GM23248 (cell line): ENCODE measurements at regions not wholly inside any gene's neighbourhood (a gene's known extent, or its start where the extent isn't known, plus 50 kb on each side); places are given as distances from the start of the nearest gene placed in this dataset.

Source experiments
- DNase-seq: peaks from one replicate; pipeline ENCODE4 v3.0.0-alpha.2; 2015
- H2AFZ ChIP-seq: fragments of 200-600 bp; sonication (generic); 2 replicates; pipeline ENCODE4 v1.6.1; 2016; ENCODE audit warnings: antibody characterized with exemption
- H3F3A ChIP-seq: fragments of 200-600 bp; sonication (generic); 2 replicates; pipeline ENCODE4 v1.6.1; 2016; ENCODE audit warnings: mild to moderate bottlenecking, antibody characterized with exemption, mixed run types; ENCODE audit not compliant: insufficient read depth
- H3K27ac ChIP-seq: fragments of 200-600 bp; sonication (generic); 2 replicates; pipeline ENCODE4 v1.5.1; 2016; ENCODE audit warnings: mild to moderate bottlenecking
- H3K27me3 ChIP-seq: fragments of 200-600 bp; sonication (generic); replicated peaks from 2 replicates; pipeline ENCODE4 v1.6.1; 2016; ENCODE audit warnings: mild to moderate bottlenecking; ENCODE audit not compliant: insufficient read depth
- H3K36me3 ChIP-seq: fragments of 200-600 bp; sonication (generic); 2 replicates; pipeline ENCODE4 v1.6.1; 2016; ENCODE audit warnings: low read depth, mild to moderate bottlenecking
- H3K4me1 ChIP-seq: fragments of 200-600 bp; sonication (generic); 2 replicates; pipeline ENCODE4 v1.6.1; 2016; ENCODE audit warnings: mild to moderate bottlenecking; ENCODE audit not compliant: insufficient read depth
- H3K4me2 ChIP-seq: fragments of 200-600 bp; sonication (generic); one replicate; pipeline ENCODE4 v1.6.1; 2016; ENCODE audit warnings: mild to moderate bottlenecking; ENCODE audit not compliant: unreplicated experiment
- H3K4me3 ChIP-seq: fragments of 200-600 bp; sonication (generic); 2 replicates; pipeline ENCODE4 v1.5.1; 2016; ENCODE audit warnings: mild to moderate bottlenecking
- H3K79me2 ChIP-seq: fragments of 200-600 bp; sonication (generic); 2 replicates; pipeline ENCODE4 v1.6.1; 2016; ENCODE audit warnings: mild to moderate bottlenecking; ENCODE audit not compliant: insufficient read depth
- H3K9ac ChIP-seq: fragments of 200-600 bp; sonication (generic); 2 replicates; pipeline ENCODE4 v1.6.1; 2016; ENCODE audit warnings: mild to moderate bottlenecking
- H3K9me2 ChIP-seq: fragments of 200-600 bp; sonication (generic); 2 replicates; pipeline ENCODE4 v1.6.1; 2016; ENCODE audit warnings: mixed run types, mild to moderate bottlenecking, moderate library complexity; ENCODE audit not compliant: insufficient read depth
- H3K9me3 ChIP-seq: fragments of 200-600 bp; sonication (generic); one replicate; pipeline ENCODE4 v1.6.1; 2017; ENCODE audit warnings: low read depth
- H4K20me1 ChIP-seq: fragments of 200-600 bp; sonication (generic); 2 replicates; pipeline ENCODE4 v1.6.0; 2016; ENCODE audit not compliant: insufficient read depth
- EZH2 ChIP-seq: fragments of 200-600 bp; sonication (generic); IDR thresholded peaks from 2 replicates; pipeline ENCODE4 v1.6.1; 2018; ENCODE audit warnings: antibody characterized with exemption, mild to moderate bottlenecking; ENCODE audit not compliant: insufficient read depth, poor library complexity, severe bottlenecking
- EZH2phosphoT487 ChIP-seq: fragments of 200-600 bp; sonication (generic); IDR thresholded peaks from 2 replicates; pipeline ENCODE4 v1.6.1; 2018; ENCODE audit warnings: antibody characterized with exemption, moderate library complexity, mild to moderate bottlenecking, low read depth; ENCODE audit not compliant: insufficient read depth
- WGBS, 2 experiments: methylation state at CpG; one replicate each; pipeline ENCODE4 v1.1.6; 2015 to 2017; ENCODE audit warnings: low lambda C conversion rate in 2 of 2, low coverage in 1 of 2; ENCODE audit errors: missing lambda C conversion rate in 2 of 2; 5-methylcytosine and 5-hydroxymethylcytosine counted together
- in situ Hi-C: fragments of 300-500 bp; cut with MboI; formaldehyde crosslinking; loops from 2 replicates; pipeline ENCODE4 v1.15.0; 2020

DNA sequence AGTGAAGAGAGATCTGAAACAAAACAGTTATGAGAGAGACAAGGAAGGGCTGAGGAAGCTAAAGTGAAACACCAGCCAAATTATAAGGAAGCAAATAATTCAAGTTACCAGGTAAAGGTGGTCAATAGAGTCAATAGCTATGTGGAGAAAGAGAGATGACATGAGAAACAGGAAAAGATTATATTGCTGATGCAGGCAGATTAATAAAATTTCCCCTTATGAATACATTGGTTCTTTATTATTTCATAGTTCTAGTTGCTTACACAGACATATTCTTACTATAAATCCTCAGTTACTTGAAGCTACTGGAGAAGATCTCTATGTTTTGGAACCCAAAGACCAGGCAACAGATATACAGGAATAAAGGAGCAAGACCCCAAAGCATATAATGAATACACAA, 273.7 kb upstream of the CTSO start:
- no peak for TF ChIP-seq EZH2
- no peak for TF ChIP-seq EZH2phosphoT487
- Histone ChIP-seq H3K9me3 (no peaks in the 10 kb centered on the region), H3K4me2 (no peak overlapping the region), H3K79me2 (no peaks in the 10 kb centered on the region), H3K4me1 (no peaks in the 10 kb centered on the region), H3F3A (no peaks in the 10 kb centered on the region), H4K20me1 (no peaks in the 10 kb centered on the region), H2AFZ (no peak overlapping the region), H3K9ac (no peak overlapping the region), H3K27ac (no peak overlapping the region), H3K4me3 (no peak overlapping the region), H3K36me3 (no peaks in the 10 kb centered on the region), H3K27me3 (no peaks in the 10 kb centered on the region), H3K9me2 (no peaks in the 10 kb centered on the region)
- in situ Hi-C loops = no loop called here
- no peak for DNase-seq

DNA sequence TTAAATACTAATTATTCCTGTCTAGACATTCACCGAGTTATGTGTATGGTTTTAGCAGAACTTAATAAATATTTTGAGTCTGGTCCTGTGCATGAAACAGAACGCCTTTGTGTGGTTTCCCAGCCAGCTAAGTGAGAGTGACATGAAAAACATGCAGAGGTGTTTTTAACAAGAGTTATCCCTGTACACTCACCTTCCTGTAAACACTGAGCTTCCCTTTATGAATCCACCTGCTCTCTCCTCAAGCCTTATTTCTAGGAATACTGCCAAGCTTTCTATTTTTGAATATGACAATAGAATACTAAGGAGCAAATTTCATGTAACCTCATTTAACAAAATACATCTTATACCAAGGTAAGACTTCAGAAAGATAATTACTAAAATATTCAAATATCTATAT, 270.3 kb upstream of the CTSO start:
- Histone ChIP-seq H3F3A (no peaks in the 10 kb centered on the region), H4K20me1 (no peaks in the 10 kb centered on the region), H3K4me1 (no peaks in the 10 kb centered on the region), H3K9me3 (no peaks in the 10 kb centered on the region), H3K4me3 (no peak overlapping the region), H2AFZ (no peak overlapping the region), H3K9me2 (no peaks in the 10 kb centered on the region), H3K36me3 (no peaks in the 10 kb centered on the region), H3K9ac (no peak overlapping the region), H3K4me2 (no peak overlapping the region), H3K27me3 (no peaks in the 10 kb centered on the region), H3K27ac (no peak overlapping the region), H3K79me2 (no peaks in the 10 kb centered on the region)
- in situ Hi-C loops = no loop called here
- TF ChIP-seq EZH2 = no peak
- no peak for TF ChIP-seq EZH2phosphoT487
- WGBS, 2 experiments = 80 to 84% methylated on average over 2 of the region's 2 CpGs
- no peak for DNase-seq

DNA sequence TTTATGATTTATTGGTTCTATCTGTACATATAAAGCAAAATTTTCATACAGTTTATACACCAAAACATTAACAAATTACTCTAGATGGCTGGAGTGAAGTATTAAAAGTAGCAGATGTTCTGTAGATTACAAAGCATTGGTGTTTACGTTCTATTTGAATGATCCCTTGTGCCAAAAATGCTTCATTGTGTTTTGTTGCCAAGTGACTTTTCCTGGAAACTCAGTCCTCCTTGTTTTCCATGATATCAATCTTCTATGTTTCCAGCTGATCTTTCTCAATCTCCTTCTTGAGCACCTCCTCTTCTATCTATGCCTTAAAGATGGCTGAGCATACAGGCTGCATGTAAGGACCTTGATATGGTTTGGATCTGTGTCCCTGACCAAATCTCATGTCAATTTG, 263.6 kb upstream of the CTSO start:
- H3K27ac ChIP-seq = no peak overlapping the region
- no peaks in the 10 kb centered on the region for H3K27me3 ChIP-seq
- H3K9ac ChIP-seq = no peak overlapping the region
- H3F3A ChIP-seq = no peaks in the 10 kb centered on the region
- 24 to 41% methylated on average over 1 of the region's 1 CpG for WGBS, 2 experiments
- no peak for DNase-seq
- no peaks in the 10 kb centered on the region for H3K79me2 ChIP-seq
- no peak overlapping the region for H3K4me2 ChIP-seq
- no peaks in the 10 kb centered on the region for H3K9me2 ChIP-seq
- H3K36me3 ChIP-seq = no peaks in the 10 kb centered on the region
- H2AFZ ChIP-seq = no peak overlapping the region
- no peaks in the 10 kb centered on the region for H4K20me1 ChIP-seq
- no peaks in the 10 kb centered on the region for H3K9me3 ChIP-seq
- no peak for TF ChIP-seq EZH2phosphoT487
- TF ChIP-seq EZH2 = no peak
- H3K4me3 ChIP-seq = no peak overlapping the region
- H3K4me1 ChIP-seq = no peaks in the 10 kb centered on the region
- in situ Hi-C loops = no loop called here

DNA sequence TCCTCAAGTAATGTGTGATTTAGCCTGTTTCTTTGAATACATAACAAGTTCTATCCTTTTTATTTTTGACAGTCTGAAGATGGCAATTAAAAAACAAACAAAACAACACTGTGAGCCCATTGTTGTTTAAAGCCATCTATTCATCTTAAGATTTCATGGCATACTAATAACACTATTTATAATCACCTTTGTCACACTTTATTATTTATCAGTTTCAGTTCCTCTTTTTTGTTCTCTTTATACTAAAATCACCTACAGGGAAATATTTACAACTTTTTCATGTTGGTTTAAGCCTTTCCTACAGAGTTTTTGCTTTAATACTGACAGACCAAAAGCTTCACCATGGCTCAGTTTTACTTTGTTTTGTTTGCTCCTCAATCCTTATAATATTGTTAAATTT, 247.4 kb upstream of the CTSO start:
- in situ Hi-C loops = no loop called here
- DNase-seq = no peak
- Histone ChIP-seq H3K27ac (no peak overlapping the region), H3K79me2 (no peaks in the 10 kb centered on the region), H3K9ac (no peak overlapping the region), H3K9me3 (no peaks in the 10 kb centered on the region), H3K4me1 (no peaks in the 10 kb centered on the region), H2AFZ (no peak overlapping the region), H3K4me3 (no peak overlapping the region), H3K27me3 (no peaks in the 10 kb centered on the region), H3K36me3 (no peaks in the 10 kb centered on the region), H4K20me1 (no peaks in the 10 kb centered on the region), H3K4me2 (no peak overlapping the region), H3K9me2 (no peaks in the 10 kb centered on the region), H3F3A (no peaks in the 10 kb centered on the region)
- TF ChIP-seq EZH2 (no peak), EZH2phosphoT487 (no peak)

DNA sequence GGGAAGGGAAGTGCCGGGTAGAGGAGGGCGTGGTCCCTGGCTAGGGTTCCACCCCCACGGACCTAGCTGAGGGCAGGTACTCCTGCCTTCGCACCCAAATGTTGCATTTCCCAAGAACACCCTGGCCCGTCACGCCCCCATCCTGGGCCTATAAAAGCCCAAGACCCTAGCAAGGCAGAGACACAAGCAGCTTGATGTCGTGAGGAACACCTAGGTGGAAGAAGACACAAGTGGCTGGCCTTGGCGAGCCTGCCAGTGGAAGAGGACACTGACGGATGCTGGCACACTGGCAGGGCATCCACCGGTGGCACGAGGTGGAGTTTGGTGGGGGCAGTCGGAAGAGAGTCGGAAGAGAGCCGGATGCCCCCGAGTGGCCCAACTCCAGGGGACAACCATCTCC, 244.8 kb upstream of the CTSO start:
- H3K36me3 ChIP-seq = no peaks in the 10 kb centered on the region
- H3K79me2 ChIP-seq = no peaks in the 10 kb centered on the region
- H3K9me2 ChIP-seq = no peaks in the 10 kb centered on the region
- no peaks in the 10 kb centered on the region for H3K4me1 ChIP-seq
- H3K9me3 ChIP-seq = no peaks in the 10 kb centered on the region
- H3K4me2 ChIP-seq = no peak overlapping the region
- no peak for DNase-seq
- 85 to 88% methylated on average over 15 of the region's 15 CpGs for WGBS, 2 experiments
- H3K4me3 ChIP-seq = no peak overlapping the region
- H3K27ac ChIP-seq = no peak overlapping the region
- no peaks in the 10 kb centered on the region for H3K27me3 ChIP-seq
- no peaks in the 10 kb centered on the region for H3F3A ChIP-seq
- in situ Hi-C loops = no loop called here
- no peak overlapping the region for H2AFZ ChIP-seq
- H4K20me1 ChIP-seq = no peaks in the 10 kb centered on the region
- TF ChIP-seq EZH2phosphoT487 (no peak), EZH2 (no peak)
- no peak overlapping the region for H3K9ac ChIP-seq
